Spleen (tissue), 11 donors: ENCODE measurements at regions not wholly inside any gene's neighbourhood (a gene's known extent, or its start where the extent isn't known, plus 50 kb on each side); places are given as distances from the start of the nearest gene placed in this dataset.

Experiments
- DNase-seq: peaks from one replicate; pipeline ENCODE4 v3.0.0-alpha.2; 2020
- H3K27ac ChIP-seq, 8 donors: fragments of 200-600 bp; sonication (generic) in 7 of 8; 1 replicate in 4 of 8; 2 replicates in 4 of 8; pipeline versions ENCODE4 v1.5.0 to v1.8.0; 2016 to 2021; ENCODE audit warnings: inconsistent platforms in 4 of 8, mild to moderate bottlenecking in 4 of 8, moderate library complexity in 1 of 8
- H3K27me3 ChIP-seq, 7 donors: fragments of 200-600 bp; sonication (generic) in 6 of 7; replicated peaks in 1 of 7; 1 replicate in 4 of 7; 2 replicates in 3 of 7; pipeline versions ENCODE4 v1.5.0 to v1.8.0; 2016 to 2021; ENCODE audit warnings: inconsistent platforms in 3 of 7, mild to moderate bottlenecking in 1 of 7
- H3K36me3 ChIP-seq, 6 donors: fragments of 200-600 bp; sonication (generic) in 5 of 6; 1 replicate in 4 of 6; 2 replicates in 2 of 6; pipeline versions ENCODE4 v1.5.0 to v1.8.0; 2016 to 2021; ENCODE audit warnings: inconsistent platforms in 2 of 6
- H3K4me1 ChIP-seq, 6 donors: fragments of 200-600 bp; sonication (generic) in 5 of 6; 1 replicate in 3 of 6; 2 replicates in 3 of 6; pipeline versions ENCODE4 v1.5.0 to v1.8.0; 2016 to 2021; ENCODE audit warnings: inconsistent platforms in 3 of 6
- H3K4me3 ChIP-seq, 8 donors: fragments of 200-600 bp; sonication (generic) in 7 of 8; 1 replicate in 4 of 8; 2 replicates in 4 of 8; pipeline versions ENCODE4 v1.5.0 to v1.8.0; 2016 to 2021; ENCODE audit warnings: inconsistent platforms in 4 of 8, mild to moderate bottlenecking in 4 of 8, moderate library complexity in 2 of 8
- H3K9me3 ChIP-seq, 8 donors: fragments of 200-600 bp; sonication (generic) in 7 of 8; 1 replicate in 4 of 8; 2 replicates in 4 of 8; pipeline versions ENCODE4 v1.5.0 to v1.8.0; 2016 to 2021; ENCODE audit warnings: inconsistent platforms in 4 of 8
- POLR2A ChIP-seq, 3 donors: fragments of 450-650 bp; IDR thresholded peaks; one replicate each; pipeline ENCODE4 v1.5.1; 2017; ENCODE audit warnings: antibody characterized with exemption in 3 of 3, mild to moderate bottlenecking in 1 of 3
- POLR2AphosphoS5 ChIP-seq, 3 donors: sonication (generic); formaldehyde crosslinking; IDR thresholded peaks; one replicate each; pipeline ENCODE4 v1.5.1; 2017; ENCODE audit warnings: antibody characterized with exemption in 3 of 3
- WGBS, 5 donors: extraction: QIAGEN DNeasy Blood & Tissue Kit in 3 of 5; methylation state at CpG; one replicate each; pipeline versions ENCODE4 v1.1.5 to v1.1.7; 2013 to 2018; 5-methylcytosine and 5-hydroxymethylcytosine counted together
- intact Hi-C: fragments of 100-400 bp; cut with DNase I; formaldehyde crosslinking; loops from one replicate; pipeline ENCODE4 v1.15.0; 2023; ENCODE audit warnings: low total_unique reads
- TF ChIP-seq, protein P1 (sequence below), 11 experiments: fragments of 200-600 bp in 7 of 11; fragments of 450-650 bp in 4 of 11; sonication (generic) in 4 of 11; IDR thresholded peaks in 8 of 11; conservative IDR thresholded peaks in 3 of 11; 1 replicate in 7 of 11; 2 replicates in 4 of 11; pipeline versions ENCODE4 v1.4.0 to v1.8.0; 2016 to 2021; ENCODE audit warnings: antibody characterized with exemption in 11 of 11, inconsistent platforms in 4 of 11, mild to moderate bottlenecking in 1 of 11
- donor health status: healthy with polysubstance abuse.
- donor health status: DM: no; HTN: no; CAD: no; lungs with moderate emphysema.
- donor health status: DM: no; HTN: no; CAD: no.
- donor health status: Bipolar disorder and iron deficiency.
- donor health status: healthy.
- donor health status: DM: no; HTN: no; CAD: no.
- donor health status: DM: yes; HTN: yes; CAD: no.

GRCh38 chr4:16437836-16438235 lies 211.6 kb upstream of the TAPT1 start:
- H3K27ac ChIP-seq, result no peak overlapping the region
- no peaks in the 10 kb centered on the region for H3K27me3 ChIP-seq
- DNase-seq, result no peak
- WGBS, 5 donors, result 75 to 93% (median 82%) methylated on average over 2 of the region's 2 CpGs
- TF ChIP-seq POLR2AphosphoS5 (IDR thresholded peaks at IDR 0.05), result no peak
- no peak for TF ChIP-seq POLR2A (IDR thresholded peaks at IDR 0.05)
- TF ChIP-seq, protein P1, sequence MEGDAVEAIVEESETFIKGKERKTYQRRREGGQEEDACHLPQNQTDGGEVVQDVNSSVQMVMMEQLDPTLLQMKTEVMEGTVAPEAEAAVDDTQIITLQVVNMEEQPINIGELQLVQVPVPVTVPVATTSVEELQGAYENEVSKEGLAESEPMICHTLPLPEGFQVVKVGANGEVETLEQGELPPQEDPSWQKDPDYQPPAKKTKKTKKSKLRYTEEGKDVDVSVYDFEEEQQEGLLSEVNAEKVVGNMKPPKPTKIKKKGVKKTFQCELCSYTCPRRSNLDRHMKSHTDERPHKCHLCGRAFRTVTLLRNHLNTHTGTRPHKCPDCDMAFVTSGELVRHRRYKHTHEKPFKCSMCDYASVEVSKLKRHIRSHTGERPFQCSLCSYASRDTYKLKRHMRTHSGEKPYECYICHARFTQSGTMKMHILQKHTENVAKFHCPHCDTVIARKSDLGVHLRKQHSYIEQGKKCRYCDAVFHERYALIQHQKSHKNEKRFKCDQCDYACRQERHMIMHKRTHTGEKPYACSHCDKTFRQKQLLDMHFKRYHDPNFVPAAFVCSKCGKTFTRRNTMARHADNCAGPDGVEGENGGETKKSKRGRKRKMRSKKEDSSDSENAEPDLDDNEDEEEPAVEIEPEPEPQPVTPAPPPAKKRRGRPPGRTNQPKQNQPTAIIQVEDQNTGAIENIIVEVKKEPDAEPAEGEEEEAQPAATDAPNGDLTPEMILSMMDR (IDR thresholded peaks at IDR 0.05 in 8 of 11, conservative IDR thresholded peaks at IDR 0.05 in 3 of 11), result no peak
- no peaks in the 10 kb centered on the region for H3K4me1 ChIP-seq
- intact Hi-C loops, result no loop called here
- H3K4me3 ChIP-seq, result no peak overlapping the region
- peaks cover 0 to 28% (median 12%) of the 10 kb centered on the region in 8 donors for H3K9me3 ChIP-seq
- no peaks in the 10 kb centered on the region for H3K36me3 ChIP-seq

DNA sequence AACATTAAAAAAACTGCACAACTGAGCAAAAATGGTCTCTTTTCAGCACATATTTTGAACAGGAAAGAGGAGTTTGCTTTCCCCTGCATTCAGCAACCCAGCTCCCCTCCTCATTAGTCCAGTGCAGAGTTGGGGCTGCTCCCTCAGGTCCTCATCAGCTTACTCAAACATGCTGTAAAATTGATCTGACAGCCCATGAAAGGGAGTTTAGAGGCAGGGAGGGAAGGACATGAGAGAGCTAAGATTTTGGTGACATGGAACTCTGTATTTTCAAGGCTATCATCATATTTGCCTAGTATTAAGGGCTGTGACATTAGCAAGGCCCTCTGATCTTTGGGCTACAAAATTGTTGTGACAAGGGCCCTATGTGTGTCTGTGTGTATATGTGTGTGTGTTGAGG lies 205.6 kb upstream of the TAPT1 start:
- Histone ChIP-seq H3K4me3 (no peak overlapping the region), H3K4me1 (no peaks in the 10 kb centered on the region), H3K27me3 (peaks cover 0 to 11% (median 0%) of the 10 kb centered on the region in 7 donors), H3K27ac (no peak overlapping the region), H3K9me3 (peaks cover 0 to 17% (median 2%) of the 10 kb centered on the region in 8 donors), H3K36me3 (no peaks in the 10 kb centered on the region)
- TF ChIP-seq POLR2A (IDR thresholded peaks at IDR 0.05) (no peak), POLR2AphosphoS5 (IDR thresholded peaks at IDR 0.05) (no peak)
- TF ChIP-seq, protein P1 (IDR thresholded peaks at IDR 0.05 in 8 of 11, conservative IDR thresholded peaks at IDR 0.05 in 3 of 11), result no peak
- no peak for DNase-seq
- intact Hi-C loops, result no loop called here

DNA sequence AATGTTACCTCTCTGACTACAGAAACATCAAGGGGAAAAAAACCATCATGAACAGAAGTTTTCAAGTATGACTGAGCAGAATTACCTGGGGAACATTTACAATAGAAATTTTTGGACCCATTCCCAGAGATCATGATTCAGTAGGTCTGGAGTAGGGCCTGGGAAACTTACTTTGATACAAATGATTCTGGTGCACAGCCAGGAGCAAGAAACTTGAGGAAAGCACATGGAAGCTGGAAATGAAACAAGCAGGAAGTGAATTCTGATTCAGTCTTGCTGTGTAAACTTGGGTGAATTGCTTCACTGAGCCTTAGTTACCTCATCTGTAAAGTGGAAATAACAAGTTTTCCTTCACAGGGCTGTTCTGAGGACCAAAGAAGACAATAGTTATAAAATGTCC lies 192.5 kb upstream of the TAPT1 start:
- Histone ChIP-seq H3K9me3 (peaks cover 0 to 22% (median 4%) of the 10 kb centered on the region in 8 donors), H3K4me1 (no peaks in the 10 kb centered on the region), H3K27me3 (no peaks in the 10 kb centered on the region), H3K4me3 (no peak overlapping the region), H3K27ac (no peak overlapping the region), H3K36me3 (no peaks in the 10 kb centered on the region)
- DNase-seq, result no peak
- intact Hi-C loops, result no loop called here
- TF ChIP-seq, protein P1 (IDR thresholded peaks at IDR 0.05 in 8 of 11, conservative IDR thresholded peaks at IDR 0.05 in 3 of 11), result no peak
- TF ChIP-seq POLR2AphosphoS5 (IDR thresholded peaks at IDR 0.05), result no peak
- TF ChIP-seq POLR2A (IDR thresholded peaks at IDR 0.05), result no peak

DNA sequence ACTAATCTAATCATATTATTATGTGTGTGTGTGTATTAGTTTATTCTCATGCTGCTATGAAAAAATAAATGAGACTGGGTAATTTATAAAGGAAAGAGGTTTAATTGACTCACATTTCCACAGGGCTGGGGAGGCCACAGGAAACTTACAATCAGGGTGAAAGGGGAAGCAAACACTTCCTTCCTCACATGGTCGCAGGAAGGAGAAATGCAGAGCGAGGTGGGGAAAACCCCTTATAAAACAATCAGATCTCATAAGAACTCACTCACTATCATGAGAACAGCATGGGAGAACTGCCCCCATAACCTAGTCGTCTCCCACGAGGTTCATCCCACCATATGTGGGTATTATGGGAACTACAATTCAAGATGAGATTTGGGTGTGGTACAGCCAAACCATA lies 190.9 kb upstream of the TAPT1 start:
- 25 to 41% (median 33%) methylated on average over 4 of the region's 4 CpGs for WGBS, 5 donors
- Histone ChIP-seq H3K4me3 (no peak overlapping the region), H3K4me1 (no peaks in the 10 kb centered on the region), H3K9me3 (peaks cover 0 to 22% (median 4%) of the 10 kb centered on the region in 8 donors), H3K27ac (no peak overlapping the region), H3K27me3 (no peaks in the 10 kb centered on the region), H3K36me3 (no peaks in the 10 kb centered on the region)
- TF ChIP-seq POLR2A (IDR thresholded peaks at IDR 0.05), result no peak
- TF ChIP-seq, protein P1 (IDR thresholded peaks at IDR 0.05 in 8 of 11, conservative IDR thresholded peaks at IDR 0.05 in 3 of 11), result no peak
- TF ChIP-seq POLR2AphosphoS5 (IDR thresholded peaks at IDR 0.05), result no peak
- intact Hi-C loops, result no loop called here
- DNase-seq, result no peak
